DOHH2 (cell line): ENCODE measurements at regions not wholly inside any gene's neighbourhood (a gene's known extent, or its start where the extent isn't known, plus 50 kb on each side); places are given as distances from the start of the nearest gene placed in this dataset.

Source experiments
- H3F3A ChIP-seq: fragments of 200-600 bp; sonication (generic), shearing (Covaris generic); 2 replicates; pipeline ENCODE4 v1.6.0; 2016; ENCODE audit warnings: antibody characterized with exemption, mild to moderate bottlenecking; ENCODE audit not compliant: control insufficient read depth, insufficient read depth
- H3K27ac ChIP-seq: fragments of 200-600 bp; sonication (generic); 2 replicates; pipeline ENCODE4 v1.5.1; 2014; ENCODE audit warnings: low read depth, mild to moderate bottlenecking, low read length, moderate library complexity
- H3K27me3 ChIP-seq: fragments of 200-600 bp; sonication (generic); 2 replicates; pipeline ENCODE4 v1.6.1; 2014; ENCODE audit warnings: mild to moderate bottlenecking, low read length, mixed read lengths; ENCODE audit not compliant: control insufficient read depth
- H3K36me3 ChIP-seq: fragments of 200-600 bp; sonication (generic); 2 replicates; pipeline ENCODE4 v1.6.1; 2014; ENCODE audit warnings: mild to moderate bottlenecking, low read length, moderate library complexity, mixed read lengths; ENCODE audit not compliant: control insufficient read depth
- H3K4me1 ChIP-seq: fragments of 200-600 bp; sonication (generic); 2 replicates; pipeline ENCODE4 v1.6.1; 2014; ENCODE audit warnings: mild to moderate bottlenecking, low read length, mixed read lengths; ENCODE audit not compliant: control insufficient read depth
- H3K4me2 ChIP-seq: fragments of 200-600 bp; sonication (generic); 2 replicates; pipeline ENCODE4 v1.6.0; 2014; ENCODE audit warnings: mild to moderate bottlenecking, low read length, moderate library complexity
- H3K4me3 ChIP-seq: fragments of 200-600 bp; sonication (generic); 2 replicates; pipeline ENCODE4 v1.5.1; 2014; ENCODE audit warnings: mild to moderate bottlenecking, low read length, mixed read lengths
- H3K79me2 ChIP-seq: fragments of 200-600 bp; sonication (generic); 2 replicates; pipeline ENCODE4 v1.6.1; 2014; ENCODE audit warnings: mild to moderate bottlenecking, low read length, mixed read lengths; ENCODE audit not compliant: control insufficient read depth
- H3K9me2 ChIP-seq: fragments of 200-600 bp; sonication (generic); replicated peaks from 2 replicates; pipeline ENCODE4 v1.6.1; 2014; ENCODE audit warnings: mild to moderate bottlenecking, low read length, mixed read lengths; ENCODE audit not compliant: control insufficient read depth
- H3K9me3 ChIP-seq: fragments of 200-600 bp; sonication (generic); 2 replicates; pipeline ENCODE4 v1.6.1; 2014; ENCODE audit warnings: antibody characterized with exemption, low read length, mixed read lengths; ENCODE audit not compliant: control insufficient read depth, insufficient read depth
- H4K20me1 ChIP-seq: fragments of 200-600 bp; sonication (generic); 2 replicates; pipeline ENCODE4 v1.6.0; 2014; ENCODE audit warnings: low read depth, mild to moderate bottlenecking, antibody characterized with exemption, low read length, moderate library complexity; ENCODE audit not compliant: control insufficient read depth, insufficient read depth
- CTCF ChIP-seq: fragments of 200-600 bp; sonication (generic); IDR thresholded peaks from one replicate; pipeline ENCODE4 v1.5.1; 2014; ENCODE audit warnings: antibody characterized with exemption, mild to moderate bottlenecking, low read depth, low read length; ENCODE audit not compliant: poor library complexity, severe bottlenecking
- EZH2phosphoT487 ChIP-seq: fragments of 200-600 bp; sonication (generic); IDR thresholded peaks from 2 replicates; pipeline ENCODE4 v1.6.1; 2017; ENCODE audit warnings: borderline replicate concordance, mild to moderate bottlenecking, antibody characterized with exemption, low read length, moderate library complexity, mixed read lengths

GRCh38 chr12:5344131-5344530, 87.8 kb upstream of the NTF3 start:
- Histone ChIP-seq H3K4me1 (no peaks in the 10 kb centered on the region), H3K4me2 (no peak overlapping the region), H3K36me3 (no peaks in the 10 kb centered on the region), H4K20me1 (no peaks in the 10 kb centered on the region), H3K27ac (no peak overlapping the region), H3K27me3 (0 out of 2 replicates have a peak, but pooled peaks cover 3% of the 10 kb centered on the region), H3K9me2 (no peaks in the 10 kb centered on the region), H3K4me3 (no peak overlapping the region), H3K79me2 (no peaks in the 10 kb centered on the region), H3K9me3 (no peaks in the 10 kb centered on the region), H3F3A (no peaks in the 10 kb centered on the region)
- no peak for TF ChIP-seq EZH2phosphoT487
- TF ChIP-seq CTCF = no peak

- H3F3A ChIP-seq = no peaks in the 10 kb centered on the region
- H3K9me3 ChIP-seq = no peaks in the 10 kb centered on the region
- H3K9me2 ChIP-seq = no peaks in the 10 kb centered on the region
- TF ChIP-seq CTCF = no peak
- TF ChIP-seq EZH2phosphoT487 = no peak
- peaks cover 5% of the 10 kb centered on the region; the same call in 1 of the 2 replicates for H3K27me3 ChIP-seq
- H3K79me2 ChIP-seq = no peaks in the 10 kb centered on the region
- H3K4me1 ChIP-seq = no peaks in the 10 kb centered on the region
- H3K4me2 ChIP-seq = no peak overlapping the region
- H4K20me1 ChIP-seq = no peaks in the 10 kb centered on the region
- H3K27ac ChIP-seq = no peak overlapping the region
- no peak overlapping the region for H3K4me3 ChIP-seq
- H3K36me3 ChIP-seq = no peaks in the 10 kb centered on the region
Observed at GRCh38 chr12:5345534-5345933, 86.4 kb upstream of the NTF3 start.

GRCh38 chr12:5348057-5348456, 83.9 kb upstream of the NTF3 start:
- Histone ChIP-seq H3F3A (no peaks in the 10 kb centered on the region), H3K9me3 (no peaks in the 10 kb centered on the region), H3K9me2 (no peaks in the 10 kb centered on the region), H4K20me1 (no peaks in the 10 kb centered on the region), H3K4me2 (no peak overlapping the region), H3K4me3 (no peak overlapping the region), H3K27me3 (peaks cover 9% of the 10 kb centered on the region; the same call in 1 of the 2 replicates), H3K36me3 (no peaks in the 10 kb centered on the region), H3K27ac (no peak overlapping the region), H3K79me2 (no peaks in the 10 kb centered on the region), H3K4me1 (no peaks in the 10 kb centered on the region)
- no peak for TF ChIP-seq EZH2phosphoT487
- TF ChIP-seq CTCF = no peak

GRCh38 chr12:5348491-5348890, 83.4 kb upstream of the NTF3 start:
- no peaks in the 10 kb centered on the region for H4K20me1 ChIP-seq
- H3K27me3 ChIP-seq = peaks cover 11% of the 10 kb centered on the region; the same call in 1 of the 2 replicates
- no peak overlapping the region for H3K4me3 ChIP-seq
- TF ChIP-seq CTCF (no peak), EZH2phosphoT487 (no peak)
- no peaks in the 10 kb centered on the region for H3F3A ChIP-seq
- no peaks in the 10 kb centered on the region for H3K4me1 ChIP-seq
- H3K9me3 ChIP-seq = no peaks in the 10 kb centered on the region
- H3K27ac ChIP-seq = no peak overlapping the region
- H3K4me2 ChIP-seq = no peak overlapping the region
- H3K36me3 ChIP-seq = no peaks in the 10 kb centered on the region
- H3K79me2 ChIP-seq = no peaks in the 10 kb centered on the region
- no peaks in the 10 kb centered on the region for H3K9me2 ChIP-seq
